HL-60 (cell line): ENCODE measurements at regions not wholly inside any gene's neighbourhood (a gene's known extent, or its start where the extent isn't known, plus 50 kb on each side); places are given as distances from the start of the nearest gene placed in this dataset.

Experiments
- DNase-seq, 2 experiments: peaks; one replicate each; pipeline ENCODE4 v3.0.0-alpha.2; 2010 to 2020; ENCODE audit warnings: low read depth in 1 of 2, low spot score in 1 of 2
- H3K27ac ChIP-seq: fragments of 250-450 bp; sonication (Bioruptor Pico); replicated peaks from 2 replicates; pipeline ENCODE4 v1.5.1; 2020; ENCODE audit warnings: mild to moderate bottlenecking, moderate library complexity
- H3K27me3 ChIP-seq: fragments of 250-450 bp; sonication (Bioruptor Pico); 2 replicates; pipeline ENCODE4 v1.5.1; 2021; ENCODE audit warnings: mild to moderate bottlenecking, moderate library complexity; ENCODE audit not compliant: insufficient read depth, poor library complexity, severe bottlenecking
- H3K4me3 ChIP-seq: replicated peaks from 2 replicates; pipeline ENCODE4 v1.5.1; 2011; ENCODE audit warnings: mild to moderate bottlenecking, control low read depth, low read length; ENCODE audit not compliant: insufficient read depth
- CTCF ChIP-seq: IDR thresholded peaks from one replicate; pipeline ENCODE4 v1.5.1; 2011; ENCODE audit warnings: low read length, control low read depth, inconsistent platforms; ENCODE audit not compliant: insufficient read depth
- GABPA ChIP-seq: IDR thresholded peaks from 2 replicates; pipeline ENCODE4 v1.6.1; 2012; ENCODE audit warnings: low read depth
- POLR2AphosphoS5 ChIP-seq: IDR thresholded peaks from 2 replicates; pipeline ENCODE4 v1.6.1; 2012; ENCODE audit warnings: low read depth
- REST ChIP-seq: IDR thresholded peaks from 2 replicates; pipeline ENCODE4 v1.6.1; 2012; ENCODE audit warnings: low read depth; ENCODE audit not compliant: insufficient replicate concordance
- SPI1 ChIP-seq: IDR thresholded peaks from 2 replicates; pipeline ENCODE4 v1.6.1; 2012; ENCODE audit warnings: low read depth, mild to moderate bottlenecking, borderline replicate concordance

GRCh38 chr9:107592424-107592823 is 102.9 kb upstream of the KLF4 start:
- no peak for DNase-seq
- no peak overlapping the region for H3K4me3 ChIP-seq
- H3K27ac ChIP-seq, result no peak overlapping the region
- H3K27me3 ChIP-seq, result no peaks in the 10 kb centered on the region
- TF ChIP-seq POLR2AphosphoS5, result no peak
- no peak for TF ChIP-seq CTCF
- no peak for TF ChIP-seq SPI1
- no peak for TF ChIP-seq REST
- no peak for TF ChIP-seq GABPA

GRCh38 chr9:107591781-107592180 is 102.2 kb upstream of the KLF4 start:
- Histone ChIP-seq H3K27ac (no peak overlapping the region), H3K27me3 (no peaks in the 10 kb centered on the region), H3K4me3 (no peak overlapping the region)
- DNase-seq, result no peak
- TF ChIP-seq POLR2AphosphoS5, result no peak
- no peak for TF ChIP-seq REST
- TF ChIP-seq SPI1, result no peak
- TF ChIP-seq GABPA, result no peak
- TF ChIP-seq CTCF, result no peak

- Histone ChIP-seq H3K27me3 (no peaks in the 10 kb centered on the region), H3K27ac (no peak overlapping the region), H3K4me3 (no peak overlapping the region)
- no peak for DNase-seq
- TF ChIP-seq REST (no peak), CTCF (no peak), SPI1 (no peak), POLR2AphosphoS5 (no peak), GABPA (no peak)
Measured at GRCh38 chr9:107588393-107588792, 98.8 kb upstream of the KLF4 start.
